ENCODE measurements at regions not wholly inside any gene's neighbourhood (a gene's known extent, or its start where the extent isn't known, plus 50 kb on each side); places are given as distances from the start of the nearest gene placed in this dataset.

GRCh38 chr14:98278800-98279199, 993.2 kb downstream of the BCL11B start:
- DNase-seq: no peak

- no peak for DNase-seq
These were observed 991.6 kb downstream of the BCL11B start for GRCh38 chr14:98280436-98280835.

GRCh38 chr14:98288825-98289224, 983.2 kb downstream of the BCL11B start:
- DNase-seq: no peak

- DNase-seq: no peak
These were observed 981.4 kb downstream of the BCL11B start for GRCh38 chr14:98290596-98290995.

GRCh38 chr14:98292191-98292590, 979.8 kb downstream of the BCL11B start:
- DNase-seq: no peak

GRCh38 chr14:98293576-98293975, 978.4 kb downstream of the BCL11B start:
- no peak for DNase-seq

- no peak for DNase-seq
These were observed 975.1 kb downstream of the BCL11B start for GRCh38 chr14:98296895-98297294.

- DNase-seq: no peak
These were observed 974.4 kb downstream of the BCL11B start for GRCh38 chr14:98297567-98297966.

GRCh38 chr14:98298481-98299244, 973.3 kb downstream of the BCL11B start:
- DNase-seq: no peak

GRCh38 chr14:98301681-98302080, 970.3 kb downstream of the BCL11B start:
- DNase-seq: no peak

- DNase-seq: no peak
These were observed 967.4 kb downstream of the BCL11B start for GRCh38 chr14:98304574-98304973.

- DNase-seq: no peak
These were observed 962.4 kb downstream of the BCL11B start for GRCh38 chr14:98309591-98309990.

GRCh38 chr14:98312006-98312405, 960.0 kb downstream of the BCL11B start:
- DNase-seq: no peak

- DNase-seq: no peak
These were observed 950.2 kb downstream of the BCL11B start for GRCh38 chr14:98321841-98322240.

- no peak for DNase-seq
These were observed 948.2 kb downstream of the BCL11B start for GRCh38 chr14:98323836-98324235.

GRCh38 chr14:98325761-98326160, 946.2 kb downstream of the BCL11B start:
- no peak for DNase-seq

- DNase-seq: no peak
These were observed 943.5 kb downstream of the BCL11B start for GRCh38 chr14:98328496-98328895.

GRCh38 chr14:98334186-98334585, 937.8 kb downstream of the BCL11B start:
- no peak for DNase-seq

GRCh38 chr14:98341211-98341610, 930.8 kb downstream of the BCL11B start:
- DNase-seq: no peak

GRCh38 chr14:98345161-98345560, 926.8 kb downstream of the BCL11B start:
- DNase-seq: no peak

- DNase-seq: no peak
These were observed 924.3 kb downstream of the BCL11B start for GRCh38 chr14:98347686-98348085.

GRCh38 chr14:98348505-98348904, 923.5 kb downstream of the BCL11B start:
- no peak for DNase-seq

- no peak for DNase-seq
These were observed 921.8 kb downstream of the BCL11B start for GRCh38 chr14:98350213-98350612.

- DNase-seq: no peak
These were observed 907.0 kb downstream of the BCL11B start for GRCh38 chr14:98364961-98365360.

- no peak for DNase-seq
These were observed 905.6 kb downstream of the BCL11B start for GRCh38 chr14:98366429-98366828.

All from SHP77 (cell line).